ENCODE measurements at regions not wholly inside any gene's neighbourhood (a gene's known extent, or its start where the extent isn't known, plus 50 kb on each side); places are given as distances from the start of the nearest gene placed in this dataset.

- Histone ChIP-seq H3F3A (ENCODE audit: insufficient read depth) (no peaks in the 10 kb centered on the region), H4K20me1 (ENCODE audit: low read depth, low read length) (no peaks in the 10 kb centered on the region), H3K4me2 (ENCODE audit: low read depth, low read length, poor library complexity, severe bottlenecking) (no peak overlapping the region), H3K9me3 (ENCODE audit: insufficient read depth, low read length) (no peaks in the 10 kb centered on the region), H3K9ac (ENCODE audit: low read length) (no peak overlapping the region), H3K9me2 (replicated peaks; ENCODE audit: insufficient read depth, low read length) (no peaks in the 10 kb centered on the region), H3K27ac (ENCODE audit: low read depth, low read length) (no peak overlapping the region), H2AFZ (ENCODE audit: low read depth, low read length, severe bottlenecking) (no peak overlapping the region), H3K27me3 (ENCODE audit: low read length) (no peaks in the 10 kb centered on the region), H3K36me3 (ENCODE audit: low read length) (no peaks in the 10 kb centered on the region), H3K79me2 (ENCODE audit: insufficient read depth, low read length) (no peaks in the 10 kb centered on the region), H3K4me3 (ENCODE audit: insufficient read depth, low read length, poor library complexity, severe bottlenecking) (no peak overlapping the region)
- no peak for TF ChIP-seq EZH2phosphoT487 (conservative IDR thresholded peaks at IDR 0.05; ENCODE audit: low read length)
- TF ChIP-seq CTCF (IDR thresholded peaks at IDR 0.05; ENCODE audit: insufficient read depth, low read length, poor library complexity, severe bottlenecking) = no peak
Measured at GRCh38 chr6:151721671-151722070, 85.8 kb upstream of the ESR1 start.

GRCh38 chr6:151722342-151722741 is 85.1 kb upstream of the ESR1 start:
- no peaks in the 10 kb centered on the region for H4K20me1 ChIP-seq (ENCODE audit: low read depth, low read length)
- H3K9me2 ChIP-seq (replicated peaks; ENCODE audit: insufficient read depth, low read length) = no peaks in the 10 kb centered on the region
- no peaks in the 10 kb centered on the region for H3F3A ChIP-seq (ENCODE audit: insufficient read depth)
- H3K4me3 ChIP-seq (ENCODE audit: insufficient read depth, low read length, poor library complexity, severe bottlenecking) = no peak overlapping the region
- H2AFZ ChIP-seq (ENCODE audit: low read depth, low read length, severe bottlenecking) = no peak overlapping the region
- no peaks in the 10 kb centered on the region for H3K27me3 ChIP-seq (ENCODE audit: low read length)
- no peak overlapping the region for H3K27ac ChIP-seq (ENCODE audit: low read depth, low read length)
- no peaks in the 10 kb centered on the region for H3K79me2 ChIP-seq (ENCODE audit: insufficient read depth, low read length)
- H3K9me3 ChIP-seq (ENCODE audit: insufficient read depth, low read length) = no peaks in the 10 kb centered on the region
- TF ChIP-seq CTCF (IDR thresholded peaks at IDR 0.05; ENCODE audit: insufficient read depth, low read length, poor library complexity, severe bottlenecking) (no peak), EZH2phosphoT487 (conservative IDR thresholded peaks at IDR 0.05; ENCODE audit: low read length) (no peak)
- no peak overlapping the region for H3K9ac ChIP-seq (ENCODE audit: low read length)
- H3K36me3 ChIP-seq (ENCODE audit: low read length) = no peaks in the 10 kb centered on the region
- no peak overlapping the region for H3K4me2 ChIP-seq (ENCODE audit: low read depth, low read length, poor library complexity, severe bottlenecking)

- H3K4me3 ChIP-seq (ENCODE audit: insufficient read depth, low read length, poor library complexity, severe bottlenecking) = no peak overlapping the region
- H4K20me1 ChIP-seq (ENCODE audit: low read depth, low read length) = no peaks in the 10 kb centered on the region
- H3K4me2 ChIP-seq (ENCODE audit: low read depth, low read length, poor library complexity, severe bottlenecking) = no peak overlapping the region
- H3K36me3 ChIP-seq (ENCODE audit: low read length) = no peaks in the 10 kb centered on the region
- H3K27me3 ChIP-seq (ENCODE audit: low read length) = no peaks in the 10 kb centered on the region
- no peak overlapping the region for H3K27ac ChIP-seq (ENCODE audit: low read depth, low read length)
- H3K9me3 ChIP-seq (ENCODE audit: insufficient read depth, low read length) = no peaks in the 10 kb centered on the region
- H2AFZ ChIP-seq (ENCODE audit: low read depth, low read length, severe bottlenecking) = no peak overlapping the region
- no peak overlapping the region for H3K9ac ChIP-seq (ENCODE audit: low read length)
- TF ChIP-seq EZH2phosphoT487 (conservative IDR thresholded peaks at IDR 0.05; ENCODE audit: low read length) (no peak), CTCF (IDR thresholded peaks at IDR 0.05; ENCODE audit: insufficient read depth, low read length, poor library complexity, severe bottlenecking) (no peak)
- no peaks in the 10 kb centered on the region for H3K9me2 ChIP-seq (replicated peaks; ENCODE audit: insufficient read depth, low read length)
- H3F3A ChIP-seq (ENCODE audit: insufficient read depth) = no peaks in the 10 kb centered on the region
- H3K79me2 ChIP-seq (ENCODE audit: insufficient read depth, low read length) = no peaks in the 10 kb centered on the region
Measured at GRCh38 chr6:151723152-151723551, 84.3 kb upstream of the ESR1 start.

Data from SU-DHL-6 (cell line).